ENCODE measurements at regions not wholly inside any gene's neighbourhood (a gene's known extent, or its start where the extent isn't known, plus 50 kb on each side); places are given as distances from the start of the nearest gene placed in this dataset.

GRCh38 chr9:38312406-38312805 is 80.1 kb upstream of the ALDH1B1 start:
- no peak for TF ChIP-seq CTCF (conservative IDR thresholded peaks at IDR 0.05)
- no peaks in the 10 kb centered on the region; the same call in 1 of the 2 replicates for H3K4me1 ChIP-seq (ENCODE audit: insufficient read depth, low read length)
- H3K9ac ChIP-seq (ENCODE audit: extremely low read depth, insufficient read length, low read length) = no peak overlapping the region
- no peak overlapping the region for H2BK20ac ChIP-seq (ENCODE audit: low read depth, low read length, poor library complexity, severe bottlenecking)
- no peak overlapping the region for H3T11ph ChIP-seq (ENCODE audit: low read length)
- H3K23ac ChIP-seq (ENCODE audit: insufficient read length, low read depth, low read length) = no peak overlapping the region
- H4K20me1 ChIP-seq (ENCODE audit: control insufficient read depth, insufficient read depth, insufficient read length) = no peaks in the 10 kb centered on the region
- no peak overlapping the region for H3K18ac ChIP-seq (ENCODE audit: insufficient read length, low read depth, low read length)
- Mint-ChIP-seq H3K4me1 (peaks cover 20 to 29% of the 10 kb centered on the region in 2 experiments), H3K9me3 (no peaks in the 10 kb centered on the region), H3K27me3 (ENCODE audit: low read depth) (peaks cover 41% of the 10 kb centered on the region), H3K36me3 (ENCODE audit: insufficient read depth in 1 of 3, low read depth in 3 of 3) (no peaks in the 10 kb centered on the region), H3K27ac (no peak overlapping the region), H3K4me3 (no peak overlapping the region)
- H3K56ac ChIP-seq (ENCODE audit: insufficient read length, low read depth, low read length) = no peak overlapping the region
- no peaks in the 10 kb centered on the region for H3K27me3 ChIP-seq (ENCODE audit: insufficient read depth, low read length)
- H3K14ac ChIP-seq (ENCODE audit: insufficient read depth, low read length) = no peak overlapping the region
- no peak overlapping the region for H2AFZ ChIP-seq (ENCODE audit: low read length)
- H2BK5ac ChIP-seq (ENCODE audit: insufficient read length, low read length) = no peak overlapping the region
- no peak overlapping the region for H3K27ac ChIP-seq (ENCODE audit: insufficient read length, low read depth, low read length)
- no peak overlapping the region for H3K4me2 ChIP-seq (ENCODE audit: insufficient read depth, insufficient read length, low read length)
- no peaks in the 10 kb centered on the region for H3K9me3 ChIP-seq (ENCODE audit: control insufficient read depth, low read depth, low read length)
- H4K91ac ChIP-seq (ENCODE audit: insufficient read length, low read depth, low read length) = no peak overlapping the region
- no peaks in the 10 kb centered on the region for H3K79me1 ChIP-seq (ENCODE audit: insufficient read depth, low read depth, low read length, poor library complexity, severe bottlenecking)
- no peak overlapping the region for H2BK12ac ChIP-seq (ENCODE audit: insufficient read length, low read depth, low read length)
- DNase-seq = no peak
- no peaks in the 10 kb centered on the region for H3K79me2 ChIP-seq (ENCODE audit: insufficient read depth, low read length)
- no peak overlapping the region for H4K5ac ChIP-seq (ENCODE audit: insufficient read length, low read depth, low read length)
- WGBS (ENCODE audit: extremely low coverage, insufficient read length, low lambda C conversion rate) = no CpG with 5 or more reads among the region's 4 CpGs
- no peaks in the 10 kb centered on the region for H3K23me2 ChIP-seq (ENCODE audit: insufficient read length, low read depth, low read length, poor library complexity, severe bottlenecking)
- H4K8ac ChIP-seq (replicated peaks; ENCODE audit: insufficient read length, low read depth, low read length) = no peak overlapping the region
- no peak overlapping the region for H3K4ac ChIP-seq (ENCODE audit: low read depth, low read length)
- H2AK5ac ChIP-seq (ENCODE audit: insufficient read length, low read length) = no peak overlapping the region
- no peak overlapping the region for H2BK15ac ChIP-seq (ENCODE audit: low read depth, low read length)
- no peak overlapping the region for H2BK120ac ChIP-seq (ENCODE audit: low read depth, low read length, poor library complexity, severe bottlenecking)

Measured in H9 (cell line).